IMR-90 (cell line): ENCODE measurements at regions not wholly inside any gene's neighbourhood (a gene's known extent, or its start where the extent isn't known, plus 50 kb on each side); places are given as distances from the start of the nearest gene placed in this dataset.

ENCODE experiments used
- ATAC-seq: fragments of 200-7000 bp; cut with Tn5 transposase; 2 replicates; pipeline ENCODE4 v1.9.1; 2020; ENCODE audit warnings: low read depth, mild to moderate bottlenecking, moderate library complexity
- BruUV-seq: library from RNA; stranded (reverse); fragments of 400-500 nt; replicated peaks from 2 replicates; lab custom pipeline; 2021; lab: Mats Ljungman, UMichigan
- CTCF ChIA-PET: fragments of 300-600 bp; formaldehyde crosslinking; extraction: SDS; loops from one replicate; lab custom pipeline; 2021; ENCODE audit warnings: antibody characterized with exemption; lab: Yijun Ruan, JAX
- POLR2A ChIA-PET: fragments of 300-600 bp; sonication (Branson Sonifier 250); formaldehyde crosslinking; loops from one replicate; lab custom pipeline; 2022; ENCODE audit warnings: antibody characterized with exemption; ENCODE audit not compliant: unreplicated experiment; lab: Charles Lee
- DNase-seq: peaks from one replicate; pipeline ENCODE4 v3.0.0; 2013
- H2AFZ ChIP-seq: replicated peaks from 2 replicates; pipeline ENCODE3; 2013; ENCODE audit warnings: low read length, mild to moderate bottlenecking; ENCODE audit not compliant: poor library complexity
- H2AK5ac ChIP-seq: 2 replicates; pipeline ENCODE4 v1.6.1; 2013; ENCODE audit warnings: low read depth, low read length, inconsistent platforms
- H2AK9ac ChIP-seq: replicated peaks from 2 replicates; pipeline ENCODE3; 2013; ENCODE audit warnings: mild to moderate bottlenecking, low read depth, low read length, moderate library complexity; ENCODE audit not compliant: poor library complexity
- H2BK120ac ChIP-seq: 2 replicates; pipeline ENCODE4 v1.6.1; 2013; ENCODE audit warnings: low read depth, low read length, inconsistent platforms
- H2BK15ac ChIP-seq: 3 replicates; pipeline ENCODE4 v1.6.1; 2013; ENCODE audit warnings: low read depth, low read length, inconsistent platforms
- H2BK20ac ChIP-seq: 2 replicates; pipeline ENCODE4 v1.6.1; 2013; ENCODE audit warnings: low read depth, mild to moderate bottlenecking, inconsistent platforms, low read length, moderate library complexity
- H2BK5ac ChIP-seq: 2 replicates; pipeline ENCODE4 v1.6.1; 2013; ENCODE audit warnings: mild to moderate bottlenecking, low read depth, low read length, inconsistent platforms; ENCODE audit not compliant: poor library complexity, severe bottlenecking
- H3K14ac ChIP-seq: replicated peaks from 2 replicates; pipeline ENCODE4 v1.6.1; 2013; ENCODE audit warnings: low read depth, low read length, inconsistent platforms
- H3K18ac ChIP-seq: 2 replicates; pipeline ENCODE4 v1.6.1; 2013; ENCODE audit warnings: low read depth, low read length, control low read depth
- H3K23ac ChIP-seq: 2 replicates; pipeline ENCODE4 v1.6.1; 2013; ENCODE audit warnings: low read depth, low read length, inconsistent platforms
- H3K27ac ChIP-seq: 2 replicates; pipeline ENCODE4 v1.5.1; 2013; ENCODE audit warnings: mild to moderate bottlenecking, control low read depth, low read length; ENCODE audit not compliant: insufficient read depth
- H3K27me3 ChIP-seq: 2 replicates; pipeline ENCODE4 v1.6.1; 2013; ENCODE audit warnings: low read length; ENCODE audit not compliant: control insufficient read depth, insufficient read depth
- H3K36me3 ChIP-seq: 2 replicates; pipeline ENCODE4 v1.6.1; 2013; ENCODE audit warnings: low read length, mixed read lengths; ENCODE audit not compliant: control insufficient read depth, insufficient read depth
- H3K4ac ChIP-seq: 2 replicates; pipeline ENCODE4 v1.6.1; 2013; ENCODE audit warnings: low read depth, low read length, inconsistent platforms
- H3K4me1 ChIP-seq: 2 replicates; pipeline ENCODE4 v1.6.1; 2013; ENCODE audit warnings: low read length, mixed read lengths; ENCODE audit not compliant: control insufficient read depth, insufficient read depth
- H3K4me2 ChIP-seq: 2 replicates; pipeline ENCODE4 v1.6.1; 2013; ENCODE audit warnings: low read depth, mild to moderate bottlenecking, control low read depth, low read length, moderate library complexity
- H3K4me3 ChIP-seq: 2 replicates; pipeline ENCODE4 v1.5.1; 2013; ENCODE audit warnings: low read depth, mild to moderate bottlenecking, control low read depth, low read length, moderate library complexity; ENCODE audit not compliant: insufficient read depth
- H3K56ac ChIP-seq: 2 replicates; pipeline ENCODE4 v1.6.1; 2013; ENCODE audit warnings: low read length, inconsistent platforms; ENCODE audit not compliant: insufficient read depth; ENCODE audit errors: extremely low read depth
- H3K79me1 ChIP-seq, 2 experiments: 2 replicates each; pipeline ENCODE4 v1.6.1; 2013; ENCODE audit warnings: low read length in 2 of 2, inconsistent platforms in 1 of 2, low read depth in 1 of 2
- H3K9ac ChIP-seq: 2 replicates; pipeline ENCODE4 v1.6.1; 2013; ENCODE audit warnings: low read depth, low read length, control low read depth
- H3K9me1 ChIP-seq: 2 replicates; pipeline ENCODE4 v1.6.1; 2013; ENCODE audit warnings: low read length, inconsistent platforms; ENCODE audit not compliant: insufficient read depth
- H3K9me3 ChIP-seq: 2 replicates; pipeline ENCODE4 v1.6.1; 2013; ENCODE audit warnings: low read length; ENCODE audit not compliant: control insufficient read depth, insufficient read depth
- H4K20me1 ChIP-seq: 2 replicates; pipeline ENCODE4 v1.6.1; 2013; ENCODE audit warnings: low read length, inconsistent platforms; ENCODE audit not compliant: insufficient read depth
- H4K5ac ChIP-seq: 2 replicates; pipeline ENCODE4 v1.6.1; 2013; ENCODE audit warnings: mild to moderate bottlenecking, low read depth, low read length, control low read depth
- H4K8ac ChIP-seq, 2 experiments: 2 replicates each; pipeline ENCODE4 v1.6.1; 2013; ENCODE audit warnings: low read depth in 2 of 2, low read length in 2 of 2, control low read depth in 1 of 2, inconsistent platforms in 1 of 2
- H4K91ac ChIP-seq: 2 replicates; pipeline ENCODE4 v1.6.1; 2013; ENCODE audit warnings: low read depth, low read length, inconsistent platforms; ENCODE audit not compliant: insufficient read depth
- CHD1 ChIP-seq: IDR thresholded peaks from 2 replicates; pipeline ENCODE4 v1.6.1; 2012; ENCODE audit warnings: low read depth, low read length, improper control_type of control experiment
- MXI1 ChIP-seq: IDR thresholded peaks from 2 replicates; pipeline ENCODE4 v1.6.1; 2012; ENCODE audit warnings: low read depth, mild to moderate bottlenecking, low read length, moderate library complexity, borderline replicate concordance
- NFE2L2 ChIP-seq: fragments of 150-350 bp; IDR thresholded peaks from 2 replicates; pipeline ENCODE4 v1.6.1; 2016; ENCODE audit warnings: low read depth, mild to moderate bottlenecking, low read length
- POLR2A ChIP-seq: IDR thresholded peaks from 2 replicates; pipeline ENCODE4 v1.6.1; 2012; ENCODE audit warnings: mild to moderate bottlenecking, low read depth, low read length
- RCOR1 ChIP-seq: IDR thresholded peaks from 2 replicates; pipeline ENCODE4 v1.6.1; 2012; ENCODE audit warnings: mild to moderate bottlenecking, low read length, improper control_type of control experiment; ENCODE audit not compliant: insufficient replicate concordance
- SMC3 ChIP-seq: fragments of 150-350 bp; IDR thresholded peaks from 2 replicates; pipeline ENCODE4 v1.6.1; 2016; ENCODE audit warnings: low read depth, mild to moderate bottlenecking, antibody characterized with exemption, low read length, moderate library complexity
- USF2 ChIP-seq: fragments of 150-350 bp; IDR thresholded peaks from 2 replicates; pipeline ENCODE4 v1.6.1; 2017; ENCODE audit warnings: mild to moderate bottlenecking, antibody characterized with exemption, low read length, low read depth
- WGBS, 2 experiments: methylation state at CpG; one replicate each; pipeline versions ENCODE4 v1.1.5 to v1.1.7; 2013; ENCODE audit warnings: missing lambda C conversion rate in 2 of 2; ENCODE audit not compliant: insufficient read length in 1 of 2; ENCODE audit errors: extremely low coverage in 2 of 2; 5-methylcytosine and 5-hydroxymethylcytosine counted together
- dilution Hi-C: fragments of 300-500 bp; cut with HindIII; formaldehyde crosslinking; loops from one replicate; pipeline ENCODE4 v1.14.3; 2018; ENCODE audit warnings: low sequenced_read_pairs; ENCODE audit not compliant: unreplicated experiment
- in situ Hi-C: fragments of 300-500 bp; cut with MboI; formaldehyde crosslinking; loops from 3 replicates; pipeline ENCODE4 v1.14.3; 2019; ENCODE audit warnings: low sequenced_read_pairs, inconsistent platforms, mixed read lengths
- intact Hi-C: fragments of 100-400 bp; cut with micrococcal nuclease; formaldehyde crosslinking; loops from 2 replicates; pipeline ENCODE4 v1.10.0; 2022

- H3K18ac ChIP-seq: peak overlapping the region; percentile 94; the same call in 1 of the 2 replicates
- peak overlapping the region; percentile 12; the same call in 1 of the 2 replicates for H3K56ac ChIP-seq
- no peaks in the 10 kb centered on the region for H3K9me3 ChIP-seq
- ATAC-seq (no peak), DNase-seq (no peak)
- dilution Hi-C loops: no loop called here
- H3K9ac ChIP-seq: no peak overlapping the region
- no peak overlapping the region for H3K4me2 ChIP-seq
- H3K9me1 ChIP-seq: peaks cover 20% of the 10 kb centered on the region
- peak overlapping the region; percentile 91 for H3K23ac ChIP-seq
- no peaks in the 10 kb centered on the region for H4K20me1 ChIP-seq
- no peak overlapping the region for H3K4me3 ChIP-seq
- H4K8ac ChIP-seq: peak overlapping the region; percentile 64 to 87; a peak in 3 of 4 replicates
- H2BK15ac ChIP-seq: peak overlapping the region; percentile 95; the same call in 2 of the 3 replicates
- peak overlapping the region; percentile 84; the same call in 1 of the 2 replicates for H4K5ac ChIP-seq
- TF ChIP-seq SMC3 (no peak), MXI1 (no peak), CHD1 (no peak), NFE2L2 (no peak), RCOR1 (no peak), USF2 (no peak), POLR2A (no peak)
- peaks cover 35% of the 10 kb centered on the region for H3K4me1 ChIP-seq
- H4K91ac ChIP-seq: peak overlapping the region; percentile 91
- H3K4ac ChIP-seq: peak overlapping the region; percentile 95
- peaks cover 29 to 72% of the 10 kb centered on the region in 2 experiments for H3K79me1 ChIP-seq
- H3K36me3 ChIP-seq: no peaks in the 10 kb centered on the region
- 42% methylated on average over 2 of the region's 4 CpGs; no CpG with 5 or more reads in 1 of the 2 experiments for WGBS, 2 experiments
- H3K27ac ChIP-seq: no peak overlapping the region
- H3K27me3 ChIP-seq: no peaks in the 10 kb centered on the region
- BruUV-seq: no TSS peak
- no peak overlapping the region for H2AK9ac ChIP-seq
- intact Hi-C loops: loop anchor here (10.0 kb wide), 1 partner anchor 725 kb away; no protein-coding TSS in a partner anchor
- POLR2A ChIA-PET: interaction anchor here (0.6 kb wide), 2 partner anchors 11 to 77 kb away, joined by 3 read pairs; no protein-coding TSS in a partner anchor
- no peak overlapping the region for H2AFZ ChIP-seq
- peak overlapping the region; percentile 64 for H3K14ac ChIP-seq
- in situ Hi-C loops: no loop called here
- peak overlapping the region; percentile 95 for H2BK120ac ChIP-seq
- peak overlapping the region; percentile 96; the same call in 1 of the 2 replicates for H2AK5ac ChIP-seq
- CTCF ChIA-PET: no interaction called here
- peak overlapping the region; percentile 45 for H2BK5ac ChIP-seq
- peak overlapping the region; percentile 82 for H2BK20ac ChIP-seq
These were observed 86.6 kb downstream of the ZNF608 start for GRCh38 chr5:124659798-124660197.
